ENCODE measurements at regions not wholly inside any gene's neighbourhood (a gene's known extent, or its start where the extent isn't known, plus 50 kb on each side); places are given as distances from the start of the nearest gene placed in this dataset.

DNA sequence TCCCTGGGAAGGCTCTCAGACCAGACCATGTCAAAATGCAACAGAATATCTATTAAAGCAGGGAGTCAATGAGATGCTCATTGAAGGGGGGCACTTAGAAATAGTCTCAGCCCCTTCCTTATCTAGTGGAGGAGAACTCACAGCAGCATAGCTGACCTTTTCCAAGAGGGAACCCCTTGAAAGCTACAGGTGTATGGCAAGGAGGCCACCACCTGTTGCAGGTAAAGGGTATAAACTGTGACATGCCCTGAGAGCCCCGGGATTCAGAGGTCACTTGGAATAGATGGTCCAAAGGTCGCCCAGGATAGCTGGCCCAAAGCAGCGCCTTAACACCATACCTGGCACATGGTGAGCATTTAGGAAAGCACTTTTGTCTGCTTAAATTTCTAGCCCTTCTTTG is 120.2 kb upstream of the RPL38 start:
- no peak overlapping the region for H3K27ac ChIP-seq
- no peak for DNase-seq (ENCODE audit: low read depth, low spot score)

DNA sequence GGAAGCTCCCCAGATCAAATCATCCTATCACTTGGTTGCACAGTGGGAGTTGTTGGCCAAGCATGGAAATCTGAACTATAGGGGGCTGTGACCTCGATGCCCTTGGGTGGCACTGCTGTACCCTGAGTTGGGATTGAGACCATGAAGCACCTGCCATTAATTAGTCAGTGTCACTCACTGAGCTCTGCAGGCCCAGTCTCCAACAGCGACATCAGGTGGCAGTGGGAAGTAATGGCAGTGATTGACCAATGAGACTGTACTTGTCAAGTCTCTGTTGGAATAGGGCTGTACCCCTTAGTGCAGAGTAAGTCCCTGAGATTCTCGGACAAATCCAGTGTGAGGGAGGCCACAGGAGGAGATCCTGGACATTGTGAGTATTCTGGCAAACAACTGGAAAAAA is 118.0 kb upstream of the RPL38 start:
- no peak overlapping the region for H3K27ac ChIP-seq
- DNase-seq (ENCODE audit: low read depth, low spot score): no peak

DNA sequence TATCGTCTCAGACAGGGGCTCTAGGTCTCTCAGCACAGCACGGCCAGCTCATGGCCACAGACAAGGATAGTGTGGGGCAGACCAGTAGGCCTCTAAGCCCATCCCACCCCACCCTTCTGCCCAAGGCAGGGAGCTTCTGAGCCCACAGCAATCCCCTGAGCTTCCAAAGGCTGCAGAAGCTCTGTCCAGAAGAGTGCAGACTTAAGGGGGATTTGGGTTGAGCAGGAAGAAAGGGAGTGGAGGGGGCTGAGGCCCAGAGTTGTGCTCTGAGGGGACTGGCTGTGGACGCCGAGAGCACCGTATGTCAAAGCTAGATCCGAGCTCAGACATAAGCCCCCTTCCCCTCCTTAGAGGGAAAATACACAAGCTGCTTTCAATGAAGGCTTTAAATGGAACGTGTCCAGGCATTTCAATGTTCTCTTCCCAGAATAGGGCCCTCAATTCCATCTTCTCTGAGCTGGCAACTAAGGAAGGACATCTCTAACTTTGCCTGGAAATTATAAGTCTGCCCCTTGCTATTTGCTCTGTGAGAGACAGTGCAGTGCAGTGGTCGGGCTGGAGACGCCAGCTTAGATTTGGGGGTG is 116.4 kb upstream of the RPL38 start:
- no peak for DNase-seq (ENCODE audit: low read depth, low spot score)
- no peak overlapping the region for H3K27ac ChIP-seq

DNA sequence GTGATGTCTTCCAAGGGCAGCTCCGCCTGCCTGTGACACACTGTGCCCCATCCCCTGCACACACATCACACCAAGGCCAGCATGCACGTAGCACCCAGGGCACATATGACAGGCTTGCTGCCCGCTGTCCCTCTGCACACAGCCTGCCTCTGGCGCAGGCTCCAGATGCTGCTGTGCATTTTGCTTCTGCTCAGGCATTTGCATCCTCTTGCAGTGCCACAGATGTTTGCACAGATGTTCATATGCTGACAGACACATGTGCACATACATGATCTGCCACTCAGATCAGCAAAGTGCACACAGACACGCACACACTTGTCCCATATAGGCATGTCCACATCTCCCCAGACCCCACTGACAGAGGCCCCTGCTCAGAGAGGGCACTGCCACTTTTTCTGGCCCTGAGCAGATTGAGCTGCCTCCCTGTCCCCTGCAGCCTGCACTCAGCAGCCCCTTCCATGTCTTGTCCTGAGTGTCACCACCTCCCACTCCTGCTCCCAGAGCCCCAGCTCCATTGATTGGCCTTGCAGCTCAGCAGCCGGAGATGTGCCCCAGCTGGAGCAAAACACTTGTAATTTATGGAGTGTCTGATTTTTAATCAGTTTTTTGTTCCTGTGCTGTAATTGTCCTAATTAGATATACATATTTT is 115.1 kb upstream of the RPL38 start:
- no peak for DNase-seq (ENCODE audit: low read depth, low spot score)
- no peak overlapping the region for H3K27ac ChIP-seq

DNA sequence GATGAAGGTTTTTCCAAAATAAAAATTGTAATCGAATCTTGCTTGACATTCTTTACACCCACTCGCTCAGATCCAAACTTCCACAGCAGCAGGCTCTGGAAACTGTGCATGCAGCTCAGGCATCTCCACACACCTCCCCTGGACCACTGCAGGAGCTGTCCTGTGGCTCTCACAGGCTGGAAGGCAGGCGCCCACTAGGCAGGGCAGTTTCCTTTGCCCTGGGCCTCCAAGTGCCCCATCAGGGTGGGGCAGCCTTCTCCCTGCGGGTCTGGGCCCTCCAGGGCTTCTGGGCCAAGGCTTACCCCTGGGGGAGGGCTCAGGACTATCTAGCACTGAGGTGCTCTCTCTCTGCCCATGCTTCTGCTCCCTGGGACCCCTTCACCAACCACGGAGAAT is 114.5 kb upstream of the RPL38 start:
- no peak overlapping the region for H3K27ac ChIP-seq
- DNase-seq (ENCODE audit: low read depth, low spot score): no peak

DNA sequence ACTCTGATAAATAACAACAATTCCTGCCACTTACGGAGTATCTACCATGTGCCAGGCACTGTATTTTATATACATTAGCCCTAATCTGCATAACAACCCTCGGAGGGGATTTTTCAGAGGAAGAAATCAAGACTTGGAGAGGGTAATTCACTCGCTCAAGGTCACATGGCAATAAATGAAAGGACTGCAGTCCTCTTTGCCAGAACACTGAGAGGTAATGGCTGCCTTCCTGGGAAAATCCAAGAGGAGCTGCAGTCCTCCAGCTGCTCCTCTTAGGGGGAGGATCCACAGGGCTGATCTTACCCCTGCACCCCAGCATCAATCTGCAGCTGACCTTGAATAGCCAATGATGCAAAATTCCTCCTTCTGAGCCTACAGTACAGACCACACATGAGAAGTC is 114.1 kb upstream of the RPL38 start:
- DNase-seq (ENCODE audit: low read depth, low spot score): no peak
- H3K27ac ChIP-seq: no peak overlapping the region

DNA sequence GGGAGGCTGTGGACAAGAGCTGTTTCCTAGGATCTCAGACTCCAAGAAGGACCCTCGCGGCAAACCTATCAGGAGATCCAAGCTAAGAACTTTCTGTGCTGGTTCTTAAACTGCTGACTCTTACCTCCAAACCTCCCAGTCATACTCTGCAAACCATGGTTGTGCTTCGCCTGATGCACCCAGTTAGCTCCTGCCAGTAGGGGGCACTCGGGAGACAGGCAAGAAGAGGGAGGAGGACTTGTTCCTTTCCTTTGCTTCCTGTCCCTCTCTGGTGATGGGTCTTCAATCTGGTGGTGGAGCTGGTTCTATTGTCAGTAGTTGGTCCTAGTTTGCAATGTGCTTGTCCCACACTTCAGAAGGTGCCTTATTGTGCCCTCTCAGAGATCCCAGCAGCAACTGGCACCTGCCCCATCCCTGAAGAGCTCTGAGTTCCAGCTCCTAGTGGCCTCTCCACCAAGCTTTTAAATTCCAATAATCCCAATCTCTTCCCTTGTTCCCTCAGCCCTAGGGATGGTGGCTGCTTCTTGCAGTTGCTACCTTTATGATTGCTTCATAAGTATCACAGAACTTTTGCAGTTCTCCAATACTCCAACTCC is 113.5 kb upstream of the RPL38 start:
- DNase-seq (ENCODE audit: low read depth, low spot score): peak; percentile 48
- H3K27ac ChIP-seq: no peak overlapping the region

DNA sequence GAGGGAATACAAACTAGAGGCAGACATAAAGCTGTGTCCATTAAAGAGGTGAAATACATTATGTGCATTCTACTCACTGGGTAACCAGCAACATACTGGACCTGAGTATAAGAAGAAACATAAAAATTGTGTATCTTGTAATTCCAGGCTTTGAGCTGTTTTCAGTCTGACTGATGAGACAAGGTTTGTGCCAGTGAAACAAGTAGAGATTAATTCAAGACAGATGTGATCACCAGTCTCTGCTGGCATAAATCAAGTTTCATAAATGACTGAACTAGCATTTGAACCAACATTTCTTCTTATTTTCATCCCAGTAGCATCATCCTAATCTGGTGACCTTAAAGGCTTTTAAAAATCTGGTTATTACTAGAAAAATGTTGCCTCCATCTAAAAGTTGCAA is 108.8 kb upstream of the RPL38 start:
- no peak overlapping the region for H3K27ac ChIP-seq
- DNase-seq (ENCODE audit: low read depth, low spot score): no peak

DNA sequence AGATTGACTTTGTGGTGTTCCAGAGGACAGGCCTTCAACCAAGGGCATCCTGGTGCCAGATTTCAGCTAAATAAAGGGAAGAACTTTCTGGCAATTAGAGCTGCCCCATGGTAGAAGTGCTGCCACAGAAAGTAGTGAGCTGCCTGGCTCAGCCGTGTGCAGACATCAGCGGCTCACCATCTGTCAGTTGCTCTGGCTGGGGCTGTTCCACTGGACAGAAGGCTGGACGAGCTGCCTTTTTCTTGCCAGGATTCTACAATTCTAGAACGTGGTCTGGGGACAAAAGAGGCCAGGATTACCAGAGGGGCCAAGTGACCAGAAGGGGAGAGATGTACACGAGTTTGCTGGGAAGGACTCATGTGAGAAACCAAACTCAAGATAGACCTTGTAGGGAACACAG is 107.0 kb upstream of the RPL38 start:
- DNase-seq (ENCODE audit: low read depth, low spot score): no peak
- H3K27ac ChIP-seq: no peak overlapping the region

DNA sequence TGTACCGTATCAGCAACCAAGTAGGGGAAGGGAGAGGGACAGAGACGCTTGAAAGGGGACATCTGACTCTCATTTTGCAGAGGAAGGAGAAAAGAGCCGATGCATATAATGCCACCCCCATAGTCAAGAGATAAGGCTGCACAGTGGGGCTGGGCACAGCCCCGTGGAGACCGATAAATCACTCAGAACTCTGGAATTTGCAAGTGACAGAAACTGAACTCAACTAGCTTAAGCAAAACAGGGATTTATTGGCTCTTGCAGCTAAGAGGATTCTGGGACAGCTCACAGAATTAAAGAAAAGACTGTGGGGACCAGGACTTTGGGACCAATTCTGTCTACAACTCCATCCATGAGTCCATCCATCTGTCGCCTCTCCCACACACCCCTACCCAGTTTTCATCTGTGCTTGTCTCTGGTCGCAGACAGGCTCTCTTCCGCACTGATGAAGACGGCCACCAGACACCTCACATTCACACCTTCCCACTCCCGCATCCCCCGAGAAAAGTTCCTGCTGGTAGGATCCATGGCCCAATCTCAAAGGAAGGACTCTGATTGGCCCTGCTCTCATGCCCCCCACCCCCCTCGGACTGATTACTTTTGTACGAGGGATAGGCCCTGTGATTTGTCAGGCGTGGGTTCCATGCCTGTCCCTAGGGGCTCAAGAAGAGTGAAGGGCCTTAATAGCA is 105.9 kb upstream of the RPL38 start:
- DNase-seq (ENCODE audit: low read depth, low spot score): no peak

DNA sequence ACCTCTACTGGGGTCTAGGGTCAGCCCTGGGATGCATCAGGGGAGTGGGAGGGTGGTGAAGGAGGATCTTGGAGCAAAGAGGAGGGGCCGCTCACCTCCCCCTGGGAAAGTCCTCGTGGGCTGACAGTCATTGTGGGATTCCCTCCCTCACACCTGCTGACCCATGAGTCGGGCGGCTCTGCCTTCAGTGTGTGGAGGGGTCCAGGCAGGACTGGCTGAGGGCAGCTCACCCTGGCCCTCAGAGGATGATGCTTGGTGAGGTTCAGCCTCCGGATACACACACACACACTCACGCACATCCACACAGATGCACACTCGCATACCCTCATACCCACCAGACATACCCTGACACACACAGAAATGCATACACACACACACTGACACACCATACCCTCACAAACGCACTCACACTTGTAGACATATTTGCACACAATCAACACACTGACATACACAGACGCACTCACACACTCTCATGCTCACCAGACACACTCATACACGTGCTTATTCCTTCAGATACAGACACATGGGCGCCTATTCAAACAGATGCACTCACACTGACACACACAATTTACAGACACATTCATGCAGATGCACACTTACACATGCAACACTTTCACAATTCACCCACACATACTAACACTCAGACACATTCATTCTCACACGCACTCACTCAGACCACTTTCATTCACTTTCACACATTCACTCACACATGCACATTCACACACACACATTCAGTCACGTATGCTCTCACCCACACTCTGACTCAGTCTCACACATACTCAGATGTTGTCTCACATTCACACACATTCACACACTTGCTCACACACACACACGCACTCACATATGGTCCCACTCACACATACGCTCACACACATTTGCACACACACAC is 105.1 kb upstream of the RPL38 start:
- no peak for DNase-seq (ENCODE audit: low read depth, low spot score)
- no peak overlapping the region for H3K27ac ChIP-seq

More for the DNA sequence above, 105.9 kb upstream of the RPL38 start:
- H3K27ac ChIP-seq: no peak overlapping the region

DNA sequence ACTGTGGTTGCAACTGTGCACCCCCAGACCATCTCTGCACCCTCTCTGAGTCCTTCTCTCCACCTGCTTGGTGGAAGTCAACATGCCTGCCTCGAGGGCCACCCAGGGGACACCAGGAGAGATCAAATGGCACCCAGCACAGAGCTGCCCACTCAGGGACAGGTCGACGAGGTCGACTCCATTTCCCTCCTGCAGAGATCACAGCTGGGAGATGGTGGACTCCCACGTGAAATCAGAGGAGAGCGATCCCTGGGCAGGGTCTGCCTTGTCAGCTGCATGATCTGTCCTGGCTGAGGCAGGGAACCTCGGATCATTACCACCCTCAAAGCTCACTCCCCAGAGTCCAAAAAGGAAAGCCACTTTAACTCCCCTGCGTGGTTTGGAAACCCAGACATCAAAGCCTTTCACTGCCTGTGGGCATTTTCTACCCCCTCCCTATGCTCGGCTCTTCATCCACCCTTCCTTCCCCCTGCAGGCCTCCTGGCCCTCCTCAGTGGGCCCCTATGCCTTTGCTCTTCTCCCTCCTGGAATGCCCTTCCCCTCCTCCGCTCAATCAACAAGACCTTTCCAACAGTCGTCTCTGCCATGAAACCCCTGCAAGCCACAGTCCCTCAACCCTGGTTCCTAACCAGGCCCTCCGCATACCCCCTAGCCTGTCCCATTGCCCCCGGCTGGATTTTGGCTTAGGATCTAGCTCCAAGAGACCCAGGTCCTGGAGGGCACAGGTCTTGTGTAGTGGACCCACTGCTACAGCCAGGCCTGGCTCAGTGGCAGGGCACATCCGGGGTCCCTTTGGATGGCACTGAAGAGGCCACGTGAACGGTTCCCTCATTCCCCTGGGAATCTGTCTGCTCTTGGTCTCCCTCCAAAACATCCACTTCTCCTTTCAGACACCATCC is 103.8 kb upstream of the RPL38 start:
- no peak for DNase-seq (ENCODE audit: low read depth, low spot score)

DNA sequence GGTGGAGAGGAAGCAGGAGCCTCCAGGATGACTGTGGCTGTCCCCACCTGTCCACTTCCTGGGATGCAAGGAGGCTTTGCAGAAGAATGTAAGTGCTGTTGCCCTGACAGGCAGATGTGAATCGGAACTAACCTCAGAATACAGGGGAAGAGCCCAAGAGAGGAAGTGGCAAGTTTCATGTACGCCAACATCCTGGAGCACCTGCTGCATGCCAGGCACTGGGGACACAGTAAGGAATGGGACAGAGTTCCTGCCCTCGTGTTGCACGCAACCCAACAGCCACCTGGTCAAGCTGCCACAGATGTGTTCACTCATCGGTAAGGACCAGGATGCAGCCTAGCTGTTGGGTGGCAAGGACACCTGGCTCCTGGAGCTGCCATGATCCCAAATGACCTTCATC is 98.6 kb upstream of the RPL38 start:
- DNase-seq (ENCODE audit: low read depth, low spot score): no peak
- no peak overlapping the region for H3K27ac ChIP-seq

More for the DNA sequence above, 103.8 kb upstream of the RPL38 start:
- H3K27ac ChIP-seq: no peak overlapping the region

DNA sequence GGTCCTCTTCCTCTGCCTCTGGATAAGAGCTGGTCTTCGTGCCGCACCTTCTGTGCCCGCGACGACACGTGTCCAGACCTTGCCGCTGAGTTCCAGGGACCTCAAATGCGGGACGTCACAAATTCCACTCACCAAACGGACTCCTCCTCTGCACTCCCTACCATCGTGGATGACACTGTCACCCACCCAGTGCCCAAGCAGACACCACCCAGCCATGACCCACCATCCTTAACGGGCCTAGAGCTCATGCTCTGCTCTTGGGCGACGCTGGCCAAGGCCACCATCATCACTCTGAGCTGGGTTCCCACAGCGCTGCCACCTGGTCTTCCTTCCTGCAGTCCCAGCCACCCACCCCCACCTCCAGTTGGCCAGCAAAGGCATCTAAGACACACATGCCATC is 96.4 kb upstream of the RPL38 start:
- no peak overlapping the region for H3K27ac ChIP-seq
- no peak for DNase-seq (ENCODE audit: low read depth, low spot score)

DNA sequence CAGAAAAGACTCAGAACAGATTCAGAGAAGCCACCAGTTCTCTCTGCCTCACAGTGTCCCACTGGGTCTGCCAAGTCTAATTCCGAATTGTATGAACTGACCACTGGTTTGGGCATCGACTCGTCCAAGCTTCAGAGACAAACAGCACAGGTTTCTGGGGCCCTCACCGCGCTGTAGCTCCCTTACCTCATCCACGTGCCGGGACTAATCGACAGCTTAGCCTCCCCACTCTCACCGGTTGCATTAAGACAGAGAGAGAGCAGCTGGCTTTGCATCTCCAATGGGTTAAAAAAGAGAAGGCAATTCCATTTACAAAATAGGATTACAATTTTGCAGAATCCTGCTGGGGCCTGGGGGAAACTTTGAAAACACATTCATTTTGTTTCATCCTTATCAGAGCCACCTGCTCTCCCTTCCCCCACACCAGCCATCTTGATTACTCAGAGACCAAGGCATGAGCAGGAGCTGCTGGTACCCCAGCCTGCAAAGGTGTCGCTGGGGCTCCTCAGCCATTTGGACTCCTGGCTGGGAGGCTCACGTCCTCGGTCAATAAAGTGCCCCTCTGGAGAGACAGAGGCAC is 95.3 kb upstream of the RPL38 start:
- DNase-seq (ENCODE audit: low read depth, low spot score): no peak
- no peak overlapping the region for H3K27ac ChIP-seq

DNA sequence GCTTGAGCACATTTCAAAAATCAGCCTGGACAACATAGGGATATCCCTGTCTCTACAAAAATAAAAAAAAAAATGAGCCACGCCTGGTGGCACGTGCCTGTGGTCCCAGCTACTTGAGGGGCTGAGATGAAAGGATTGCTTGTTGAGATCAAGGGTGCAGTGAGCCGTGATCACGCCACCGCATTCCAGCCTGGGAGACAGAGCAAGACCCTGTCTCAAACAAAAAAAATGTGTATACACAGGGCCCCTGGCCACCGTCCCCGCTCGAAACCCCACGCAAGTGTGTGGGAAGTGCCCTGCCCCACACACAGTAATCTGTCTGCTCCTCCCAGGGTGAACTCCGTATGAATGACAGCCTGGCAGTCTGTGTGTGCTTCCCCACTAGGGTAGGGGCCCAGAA is 93.0 kb upstream of the RPL38 start:
- DNase-seq (ENCODE audit: low read depth, low spot score): no peak
- no peak overlapping the region for H3K27ac ChIP-seq

DNA sequence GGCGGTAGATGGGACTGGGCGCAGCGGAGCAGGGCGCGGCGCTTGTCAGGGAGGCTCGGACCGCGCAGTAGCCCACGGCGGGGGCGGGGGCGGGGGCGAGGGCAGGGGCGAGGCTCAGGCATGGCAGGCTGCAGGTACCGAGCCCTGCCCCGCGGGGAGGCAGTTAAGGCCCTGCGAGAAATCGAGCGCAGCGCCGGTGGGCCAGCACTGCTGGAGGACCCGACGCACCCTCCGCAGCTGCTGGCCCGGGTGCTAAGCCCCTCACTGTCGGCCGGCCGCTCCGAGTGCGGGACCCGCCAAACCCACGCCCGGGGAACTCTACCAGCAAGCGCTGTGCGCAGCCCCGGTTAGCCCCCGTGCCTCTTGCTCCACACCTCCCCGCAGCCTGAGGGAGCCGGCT is 90.2 kb upstream of the RPL38 start:
- no peak overlapping the region for H3K27ac ChIP-seq
- DNase-seq (ENCODE audit: low read depth, low spot score): no peak

DNA sequence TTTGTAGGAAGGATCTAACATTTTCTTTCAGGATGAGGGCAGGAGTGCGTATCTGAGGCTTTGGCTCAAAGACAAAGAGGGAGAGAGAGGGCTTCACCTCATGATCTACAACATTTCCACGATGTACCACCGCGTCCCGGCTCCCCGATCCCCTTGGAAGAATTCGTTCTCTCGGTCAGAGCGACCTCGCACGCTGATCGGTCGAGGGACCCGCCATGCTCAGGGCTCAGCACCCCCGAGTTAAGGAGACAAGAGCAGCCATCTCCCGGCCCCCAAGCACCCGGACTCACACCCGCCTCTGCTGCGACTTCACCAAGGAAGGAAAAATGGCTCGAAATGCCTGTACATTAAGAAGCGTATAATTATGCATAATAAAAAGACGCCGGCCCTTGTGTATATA is 89.5 kb upstream of the RPL38 start:
- DNase-seq (ENCODE audit: low read depth, low spot score): no peak
- H3K27ac ChIP-seq: no peak overlapping the region

DNA sequence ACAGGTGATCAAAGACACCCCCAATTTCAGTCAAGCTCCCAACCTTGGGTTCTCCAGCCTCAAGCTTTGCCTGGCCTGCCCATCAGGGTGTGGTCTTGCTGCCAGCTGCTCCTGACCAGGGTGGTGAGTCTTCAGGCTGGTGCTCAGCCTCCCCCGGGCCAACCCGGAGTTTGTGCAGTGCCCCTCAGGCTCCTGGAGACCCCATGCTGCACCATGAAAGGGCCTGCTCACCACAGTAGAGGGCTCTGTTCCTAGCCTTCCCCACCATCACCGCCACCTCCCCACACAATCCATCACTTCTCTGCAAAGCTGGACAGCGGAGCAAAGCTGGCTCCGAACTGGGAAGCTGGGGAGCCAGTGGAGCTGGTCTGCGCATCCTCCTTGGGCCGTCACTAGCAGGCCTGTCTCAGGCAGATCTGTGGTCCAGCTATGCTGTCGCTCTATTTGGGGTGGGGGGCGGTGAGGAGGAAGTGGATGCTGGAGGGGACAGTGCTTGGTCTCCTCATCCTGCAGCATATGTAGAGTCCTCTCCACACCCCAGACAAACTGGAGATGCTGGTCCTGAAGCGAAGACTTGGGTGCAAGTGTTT is 88.5 kb upstream of the RPL38 start:
- no peak overlapping the region for H3K27ac ChIP-seq
- no peak for DNase-seq (ENCODE audit: low read depth, low spot score)

Measured in epithelial cell of prostate (primary cell).